ENCODE measurements at regions not wholly inside any gene's neighbourhood (a gene's known extent, or its start where the extent isn't known, plus 50 kb on each side); places are given as distances from the start of the nearest gene placed in this dataset.

DNA sequence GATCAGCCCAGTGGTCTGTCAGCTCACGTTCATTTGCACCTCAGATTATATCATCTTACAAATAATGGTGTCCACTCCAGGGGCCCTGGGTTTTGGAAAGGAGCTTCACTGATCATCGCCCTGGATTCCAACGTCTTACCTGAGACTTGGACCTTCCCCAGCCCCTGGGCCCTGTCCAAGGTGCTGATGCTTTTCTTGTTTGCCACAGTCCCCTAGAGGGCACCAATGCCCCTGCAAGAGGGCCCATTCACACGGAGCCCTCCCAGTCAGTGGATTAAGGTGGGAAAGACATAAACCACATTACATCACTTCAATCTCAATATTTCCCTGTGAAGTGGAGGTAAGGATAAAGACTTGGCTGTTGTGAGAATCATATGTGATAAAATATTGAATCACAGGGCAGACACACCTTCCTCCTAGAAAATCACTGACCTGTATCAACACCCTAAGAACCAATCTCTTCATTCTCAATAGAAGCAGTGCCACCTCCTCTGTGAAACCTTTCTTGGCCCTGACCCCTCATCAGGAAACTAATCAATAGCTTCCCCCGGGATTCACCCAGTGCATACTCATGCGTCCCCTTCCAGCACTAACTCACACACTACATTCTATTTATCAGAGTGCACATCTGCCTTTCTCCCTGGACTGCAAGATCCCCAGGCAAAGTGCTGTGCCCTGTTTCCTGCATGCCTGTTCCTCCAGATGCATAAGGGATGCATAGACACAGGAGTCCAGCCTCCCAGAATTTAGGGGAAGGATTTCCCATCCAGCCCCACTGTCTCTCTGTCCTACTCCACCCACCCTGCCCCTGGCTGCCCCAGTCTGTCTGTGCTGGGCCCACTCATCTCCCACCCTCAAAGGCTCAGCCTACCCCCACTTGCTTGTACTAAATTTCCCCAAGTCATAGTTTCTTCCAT, 167.0 kb downstream of the BUD13 start:
- Mint-ChIP-seq H3K4me1 (no peaks in the 10 kb centered on the region), H3K27me3 (ENCODE audit: low read depth in 2 of 2) (peaks cover 0 to 6% of the 10 kb centered on the region in 2 donors), H3K36me3 (no peaks in the 10 kb centered on the region), H3K4me3 (no peak overlapping the region), H3K27ac (no peak overlapping the region), H3K9me3 (no peaks in the 10 kb centered on the region)
- WGBS (ENCODE audit: insufficient coverage): 41% methylated on average over 5 of the region's 6 CpGs
- Histone ChIP-seq H3K36me3 (ENCODE audit: control insufficient read depth, insufficient read depth, low read length) (no peaks in the 10 kb centered on the region), H3K27me3 (ENCODE audit: control insufficient read depth, insufficient read depth, low read length) (no peaks in the 10 kb centered on the region), H3K4me1 (ENCODE audit: control insufficient read depth, insufficient read depth, low read length) (no peaks in the 10 kb centered on the region), H3K9me3 (ENCODE audit: control insufficient read depth, insufficient read depth, low read length) (no peaks in the 10 kb centered on the region), H3K4me3 (ENCODE audit: low read length) (no peak overlapping the region), H3K27ac (ENCODE audit: low read length) (no peak overlapping the region)
- intact Hi-C loops (cut with micrococcal nuclease): no loop called here
- TF ChIP-seq, protein P1, sequence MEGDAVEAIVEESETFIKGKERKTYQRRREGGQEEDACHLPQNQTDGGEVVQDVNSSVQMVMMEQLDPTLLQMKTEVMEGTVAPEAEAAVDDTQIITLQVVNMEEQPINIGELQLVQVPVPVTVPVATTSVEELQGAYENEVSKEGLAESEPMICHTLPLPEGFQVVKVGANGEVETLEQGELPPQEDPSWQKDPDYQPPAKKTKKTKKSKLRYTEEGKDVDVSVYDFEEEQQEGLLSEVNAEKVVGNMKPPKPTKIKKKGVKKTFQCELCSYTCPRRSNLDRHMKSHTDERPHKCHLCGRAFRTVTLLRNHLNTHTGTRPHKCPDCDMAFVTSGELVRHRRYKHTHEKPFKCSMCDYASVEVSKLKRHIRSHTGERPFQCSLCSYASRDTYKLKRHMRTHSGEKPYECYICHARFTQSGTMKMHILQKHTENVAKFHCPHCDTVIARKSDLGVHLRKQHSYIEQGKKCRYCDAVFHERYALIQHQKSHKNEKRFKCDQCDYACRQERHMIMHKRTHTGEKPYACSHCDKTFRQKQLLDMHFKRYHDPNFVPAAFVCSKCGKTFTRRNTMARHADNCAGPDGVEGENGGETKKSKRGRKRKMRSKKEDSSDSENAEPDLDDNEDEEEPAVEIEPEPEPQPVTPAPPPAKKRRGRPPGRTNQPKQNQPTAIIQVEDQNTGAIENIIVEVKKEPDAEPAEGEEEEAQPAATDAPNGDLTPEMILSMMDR (IDR thresholded peaks at IDR 0.05): no peak
- peak in 1 of 2 donors; percentile 7 for DNase-seq
- ATAC-seq: no peak

DNA sequence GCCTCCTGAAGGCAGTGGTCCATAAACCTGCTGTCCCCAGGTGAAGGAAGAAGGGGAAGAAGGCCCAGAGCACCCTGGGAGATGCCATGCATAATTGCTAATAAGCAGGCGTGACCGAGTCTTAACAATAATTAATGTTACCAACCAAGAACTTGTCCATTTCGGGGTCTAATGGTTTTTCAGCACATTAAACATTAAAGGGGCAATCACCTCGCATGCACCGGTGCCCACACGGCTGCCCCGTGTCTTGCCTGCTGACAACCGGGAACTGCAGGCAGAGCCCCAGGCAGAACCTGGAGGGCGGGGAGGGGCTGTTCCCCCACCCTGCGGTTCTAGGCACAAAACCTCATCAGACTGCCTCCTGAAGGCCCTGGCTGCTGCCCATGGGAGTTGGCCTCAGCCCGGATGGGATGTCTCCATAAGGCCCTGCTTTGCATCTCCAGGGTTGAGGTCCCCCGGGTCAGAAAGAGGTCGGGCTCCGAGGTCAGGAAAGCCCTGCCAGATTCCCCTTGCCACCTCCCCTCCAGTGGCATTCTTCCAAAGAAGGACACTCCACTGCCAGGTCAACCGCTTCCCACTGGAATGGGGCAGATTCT, 169.0 kb downstream of the BUD13 start:
- Mint-ChIP-seq H3K27me3 (ENCODE audit: low read depth in 2 of 2) (peaks cover 4 to 6% of the 10 kb centered on the region in 2 donors), H3K36me3 (no peaks in the 10 kb centered on the region), H3K4me1 (no peaks in the 10 kb centered on the region), H3K4me3 (no peak overlapping the region), H3K27ac (no peak overlapping the region), H3K9me3 (no peaks in the 10 kb centered on the region)
- intact Hi-C loops (cut with micrococcal nuclease): no loop called here
- Histone ChIP-seq H3K4me1 (ENCODE audit: control insufficient read depth, insufficient read depth, low read length) (no peaks in the 10 kb centered on the region), H3K36me3 (ENCODE audit: control insufficient read depth, insufficient read depth, low read length) (no peaks in the 10 kb centered on the region), H3K9me3 (ENCODE audit: control insufficient read depth, insufficient read depth, low read length) (no peaks in the 10 kb centered on the region), H3K27ac (ENCODE audit: low read length) (no peak overlapping the region), H3K4me3 (ENCODE audit: low read length) (no peak overlapping the region), H3K27me3 (ENCODE audit: control insufficient read depth, insufficient read depth, low read length) (no peaks in the 10 kb centered on the region)
- ATAC-seq (no peak), DNase-seq (no peak)
- TF ChIP-seq, protein P1 (IDR thresholded peaks at IDR 0.05): no peak
- WGBS (ENCODE audit: insufficient coverage): 86% methylated on average over 15 of the region's 15 CpGs

- no peak overlapping the region for H3K4me3 ChIP-seq (ENCODE audit: low read length)
- TF ChIP-seq, protein P1 (IDR thresholded peaks at IDR 0.05): no peak
- no peaks in the 10 kb centered on the region for H3K9me3 ChIP-seq (ENCODE audit: control insufficient read depth, insufficient read depth, low read length)
- whole genome bisulfite sequencing (ENCODE audit: insufficient coverage): 88% methylated on average over 3 of the region's 3 CpGs
- no peak for DNase-seq
- Mint-ChIP-seq H3K4me3 (no peak overlapping the region), H3K27me3 (ENCODE audit: low read depth in 2 of 2) (peaks cover 4 to 8% of the 10 kb centered on the region in 2 donors), H3K4me1 (no peaks in the 10 kb centered on the region), H3K9me3 (no peaks in the 10 kb centered on the region), H3K36me3 (no peaks in the 10 kb centered on the region), H3K27ac (no peak overlapping the region)
- H3K27ac ChIP-seq (ENCODE audit: low read length): no peak overlapping the region
- intact Hi-C loops (cut with micrococcal nuclease): no loop called here
- no peaks in the 10 kb centered on the region for H3K36me3 ChIP-seq (ENCODE audit: control insufficient read depth, insufficient read depth, low read length)
- no peaks in the 10 kb centered on the region for H3K27me3 ChIP-seq (ENCODE audit: control insufficient read depth, insufficient read depth, low read length)
- no peaks in the 10 kb centered on the region for H3K4me1 ChIP-seq (ENCODE audit: control insufficient read depth, insufficient read depth, low read length)
- no peak for ATAC-seq
Measured at GRCh38 chr11:116602637-116602942, 170.2 kb downstream of the BUD13 start.
